ENCODE measurements at regions not wholly inside any gene's neighbourhood (a gene's known extent, or its start where the extent isn't known, plus 50 kb on each side); places are given as distances from the start of the nearest gene placed in this dataset.

DNA sequence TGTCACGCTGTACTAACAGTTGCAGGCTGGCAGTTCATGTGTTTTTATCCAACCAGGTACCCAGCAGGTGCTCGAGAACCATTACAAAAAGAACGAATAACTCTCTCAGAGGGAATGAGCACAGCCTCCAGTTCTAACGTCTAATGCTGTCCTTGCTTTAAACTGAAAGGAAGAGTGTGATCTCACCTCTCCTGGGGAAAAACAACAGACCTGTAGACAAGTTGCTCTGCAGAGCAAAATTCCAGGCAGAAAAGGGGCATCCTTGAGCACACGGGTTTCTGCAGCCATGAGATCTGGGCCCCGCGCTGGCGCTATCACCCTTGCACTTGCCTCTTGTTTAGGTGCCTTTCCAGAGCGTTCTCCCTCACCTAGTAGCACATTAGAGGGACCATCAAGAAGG lies 92.5 kb upstream of the DNAH5 start:
- H3K27ac ChIP-seq (ENCODE audit: low read length) = no peak overlapping the region
- no peaks in the 10 kb centered on the region for H4K20me1 ChIP-seq (ENCODE audit: insufficient read depth, low read length)
- H3K4me2 ChIP-seq (ENCODE audit: low read length) = no peak overlapping the region
- no peak overlapping the region for H3K9ac ChIP-seq (ENCODE audit: low read length)
- H3K36me3 ChIP-seq (replicated peaks; ENCODE audit: low read depth, low read length) = no peaks in the 10 kb centered on the region
- H3K27me3 ChIP-seq (ENCODE audit: low read depth, low read length) = no peaks in the 10 kb centered on the region
- no peaks in the 10 kb centered on the region for H3K4me1 ChIP-seq (ENCODE audit: low read length)
- no peak overlapping the region for H2AFZ ChIP-seq (ENCODE audit: low read depth, low read length)
- no peaks in the 10 kb centered on the region for H3K79me2 ChIP-seq (ENCODE audit: low read length)
- no peaks in the 10 kb centered on the region for H3K9me3 ChIP-seq (ENCODE audit: insufficient read depth, low read length)
- TF ChIP-seq CTCF (IDR thresholded peaks at IDR 0.05; ENCODE audit: low read depth, low read length) (no peak), EZH2phosphoT487 (IDR thresholded peaks at IDR 0.05; ENCODE audit: low read depth) (no peak)
- H3K4me3 ChIP-seq (ENCODE audit: low read length) = no peak overlapping the region

DNA sequence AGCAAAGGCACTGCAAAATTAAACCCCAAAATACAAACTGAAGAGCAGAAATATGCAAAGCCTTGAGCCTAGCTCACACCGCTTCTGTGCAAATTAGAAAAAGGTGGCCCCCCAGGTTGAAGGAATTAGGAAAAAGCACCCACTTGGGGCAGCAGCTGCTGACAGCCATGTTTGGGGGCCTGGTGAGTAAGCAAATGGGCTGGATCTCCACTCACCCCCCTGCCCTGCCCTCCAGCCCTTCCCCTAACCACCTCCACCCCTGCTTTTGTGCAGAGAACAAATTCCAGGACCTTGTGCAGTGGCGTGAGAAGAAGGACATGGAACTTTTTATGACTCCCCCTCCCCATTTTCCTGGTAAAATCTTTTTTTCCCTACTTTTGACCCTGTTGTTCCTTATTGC lies 92.0 kb upstream of the DNAH5 start:
- TF ChIP-seq EZH2phosphoT487 (IDR thresholded peaks at IDR 0.05; ENCODE audit: low read depth) = no peak
- TF ChIP-seq CTCF (IDR thresholded peaks at IDR 0.05; ENCODE audit: low read depth, low read length) = no peak
- H4K20me1 ChIP-seq (ENCODE audit: insufficient read depth, low read length) = no peaks in the 10 kb centered on the region
- H3K79me2 ChIP-seq (ENCODE audit: low read length) = no peaks in the 10 kb centered on the region
- no peaks in the 10 kb centered on the region for H3K27me3 ChIP-seq (ENCODE audit: low read depth, low read length)
- H3K36me3 ChIP-seq (replicated peaks; ENCODE audit: low read depth, low read length) = no peaks in the 10 kb centered on the region
- no peak overlapping the region for H3K4me3 ChIP-seq (ENCODE audit: low read length)
- no peak overlapping the region for H3K27ac ChIP-seq (ENCODE audit: low read length)
- no peak overlapping the region for H2AFZ ChIP-seq (ENCODE audit: low read depth, low read length)
- no peaks in the 10 kb centered on the region for H3K9me3 ChIP-seq (ENCODE audit: insufficient read depth, low read length)
- no peaks in the 10 kb centered on the region for H3K4me1 ChIP-seq (ENCODE audit: low read length)
- H3K4me2 ChIP-seq (ENCODE audit: low read length) = no peak overlapping the region
- no peak overlapping the region for H3K9ac ChIP-seq (ENCODE audit: low read length)

DNA sequence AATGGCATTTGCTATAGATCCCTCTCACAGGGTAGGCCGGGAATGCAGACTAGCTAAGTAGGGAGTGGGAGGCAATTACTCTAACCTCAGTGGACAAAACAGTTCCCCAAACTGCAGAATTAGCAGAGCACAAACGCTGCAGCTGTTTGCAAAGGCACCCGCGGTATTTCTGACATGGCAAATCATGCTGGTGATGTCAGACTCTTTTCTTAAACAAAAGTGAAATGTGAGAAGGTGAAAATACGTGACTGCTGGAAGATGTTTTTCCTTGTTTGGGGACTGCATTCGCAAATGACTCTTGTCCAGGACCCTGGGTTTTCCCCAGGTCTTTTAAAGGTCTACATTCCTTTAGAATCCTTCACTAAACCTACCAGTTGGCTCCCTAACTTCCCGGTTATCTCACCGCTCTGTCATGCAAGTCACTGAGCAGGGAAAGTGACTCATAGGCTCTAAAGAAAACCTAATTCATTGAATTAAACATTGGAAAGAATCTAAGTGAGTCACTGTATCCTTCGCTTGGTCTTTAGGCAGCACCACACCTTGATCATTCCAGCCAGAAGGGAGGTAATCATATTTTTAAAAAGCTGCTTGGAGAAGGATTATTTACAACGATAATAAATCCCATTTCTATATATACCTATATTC lies 91.5 kb upstream of the DNAH5 start:
- no peaks in the 10 kb centered on the region for H3K79me2 ChIP-seq (ENCODE audit: low read length)
- no peak overlapping the region for H3K4me3 ChIP-seq (ENCODE audit: low read length)
- no peaks in the 10 kb centered on the region for H3K27me3 ChIP-seq (ENCODE audit: low read depth, low read length)
- H3K9ac ChIP-seq (ENCODE audit: low read length) = no peak overlapping the region
- no peak for TF ChIP-seq CTCF (IDR thresholded peaks at IDR 0.05; ENCODE audit: low read depth, low read length)
- no peak for TF ChIP-seq EZH2phosphoT487 (IDR thresholded peaks at IDR 0.05; ENCODE audit: low read depth)
- no peaks in the 10 kb centered on the region for H3K9me3 ChIP-seq (ENCODE audit: insufficient read depth, low read length)
- no peaks in the 10 kb centered on the region for H3K4me1 ChIP-seq (ENCODE audit: low read length)
- no peaks in the 10 kb centered on the region for H4K20me1 ChIP-seq (ENCODE audit: insufficient read depth, low read length)
- H3K36me3 ChIP-seq (replicated peaks; ENCODE audit: low read depth, low read length) = no peaks in the 10 kb centered on the region
- H3K27ac ChIP-seq (ENCODE audit: low read length) = no peak overlapping the region
- no peak overlapping the region for H3K4me2 ChIP-seq (ENCODE audit: low read length)
- H2AFZ ChIP-seq (ENCODE audit: low read depth, low read length) = no peak overlapping the region

- TF ChIP-seq EZH2phosphoT487 (IDR thresholded peaks at IDR 0.05; ENCODE audit: low read depth) (no peak), CTCF (IDR thresholded peaks at IDR 0.05; ENCODE audit: low read depth, low read length) (no peak)
- Histone ChIP-seq H3K36me3 (replicated peaks; ENCODE audit: low read depth, low read length) (no peaks in the 10 kb centered on the region), H3K9me3 (ENCODE audit: insufficient read depth, low read length) (no peaks in the 10 kb centered on the region), H3K27me3 (ENCODE audit: low read depth, low read length) (no peaks in the 10 kb centered on the region), H2AFZ (ENCODE audit: low read depth, low read length) (no peak overlapping the region), H3K27ac (ENCODE audit: low read length) (no peak overlapping the region), H3K4me2 (ENCODE audit: low read length) (no peak overlapping the region), H3K9ac (ENCODE audit: low read length) (no peak overlapping the region), H4K20me1 (ENCODE audit: insufficient read depth, low read length) (no peaks in the 10 kb centered on the region), H3K4me3 (ENCODE audit: low read length) (no peak overlapping the region), H3K4me1 (ENCODE audit: low read length) (no peaks in the 10 kb centered on the region), H3K79me2 (ENCODE audit: low read length) (no peaks in the 10 kb centered on the region)
Observed at GRCh38 chr5:14034963-14035362, 90.5 kb upstream of the DNAH5 start.
